ENCODE measurements at regions not wholly inside any gene's neighbourhood (a gene's known extent, or its start where the extent isn't known, plus 50 kb on each side); places are given as distances from the start of the nearest gene placed in this dataset.

- no peak for DNase-seq (ENCODE audit: low spot score in 2 of 2)
- in situ Hi-C loops (cut with MboI; ENCODE audit: low sequenced_read_pairs), result no loop called here
- Histone ChIP-seq H3K4me1 (peaks cover 12% of the 10 kb centered on the region), H3K9me3 (0 out of 2 replicates have a peak, but pooled peaks cover 3% of the 10 kb centered on the region), H3K27me3 (ENCODE audit: low read depth) (no peaks in the 10 kb centered on the region), H3K4me3 (no peak overlapping the region), H3K36me3 (replicated peaks) (no peaks in the 10 kb centered on the region)
Observed at GRCh38 chr2:120586507-120587278, 149.0 kb upstream of the GLI2 start.

GRCh38 chr2:120587279-120587996 is 148.2 kb upstream of the GLI2 start:
- Histone ChIP-seq H3K4me3 (no peak overlapping the region), H3K36me3 (replicated peaks) (no peaks in the 10 kb centered on the region), H3K27me3 (ENCODE audit: low read depth) (no peaks in the 10 kb centered on the region), H3K4me1 (peaks cover 12% of the 10 kb centered on the region), H3K9me3 (0 out of 2 replicates have a peak, but pooled peaks cover 3% of the 10 kb centered on the region)
- in situ Hi-C loops (cut with MboI; ENCODE audit: low sequenced_read_pairs), result no loop called here
- peak; percentile 57 to 60 for DNase-seq (ENCODE audit: low spot score in 2 of 2)

- no peak overlapping the region for H3K4me3 ChIP-seq
- no peaks in the 10 kb centered on the region for H3K36me3 ChIP-seq (replicated peaks)
- no peaks in the 10 kb centered on the region for H3K27me3 ChIP-seq (ENCODE audit: low read depth)
- 0 out of 2 replicates have a peak, but pooled peaks cover 1% of the 10 kb centered on the region for H3K9me3 ChIP-seq
- DNase-seq (ENCODE audit: low spot score in 2 of 2), result no peak
- in situ Hi-C loops (cut with MboI; ENCODE audit: low sequenced_read_pairs), result no loop called here
- peaks cover 12% of the 10 kb centered on the region for H3K4me1 ChIP-seq
Observed at GRCh38 chr2:120587997-120588336, 147.7 kb upstream of the GLI2 start.

- H3K4me3 ChIP-seq, result no peak overlapping the region
- H3K9me3 ChIP-seq, result no peaks in the 10 kb centered on the region
- in situ Hi-C loops (cut with MboI; ENCODE audit: low sequenced_read_pairs), result no loop called here
- no peaks in the 10 kb centered on the region for H3K36me3 ChIP-seq (replicated peaks)
- H3K27me3 ChIP-seq (ENCODE audit: low read depth), result no peaks in the 10 kb centered on the region
- H3K4me1 ChIP-seq, result peaks cover 12% of the 10 kb centered on the region
- DNase-seq (ENCODE audit: low spot score in 2 of 2), result no peak
Observed at GRCh38 chr2:120589771-120590608, 145.7 kb upstream of the GLI2 start.

- Histone ChIP-seq H3K27me3 (ENCODE audit: low read depth) (no peaks in the 10 kb centered on the region), H3K4me3 (no peak overlapping the region), H3K36me3 (replicated peaks) (no peaks in the 10 kb centered on the region), H3K4me1 (peaks cover 12% of the 10 kb centered on the region), H3K9me3 (no peaks in the 10 kb centered on the region)
- no peak for DNase-seq (ENCODE audit: low spot score in 2 of 2)
- in situ Hi-C loops (cut with MboI; ENCODE audit: low sequenced_read_pairs), result no loop called here
Observed at GRCh38 chr2:120590841-120591240, 144.8 kb upstream of the GLI2 start.

GRCh38 chr2:120591572-120591971 is 144.1 kb upstream of the GLI2 start:
- no peaks in the 10 kb centered on the region for H3K27me3 ChIP-seq (ENCODE audit: low read depth)
- in situ Hi-C loops (cut with MboI; ENCODE audit: low sequenced_read_pairs), result no loop called here
- no peak overlapping the region for H3K4me3 ChIP-seq
- no peak for DNase-seq (ENCODE audit: low spot score in 2 of 2)
- no peaks in the 10 kb centered on the region for H3K9me3 ChIP-seq
- no peaks in the 10 kb centered on the region for H3K36me3 ChIP-seq (replicated peaks)
- H3K4me1 ChIP-seq, result peaks cover 12% of the 10 kb centered on the region

GRCh38 chr2:120592084-120592483 is 143.6 kb upstream of the GLI2 start:
- Histone ChIP-seq H3K27me3 (ENCODE audit: low read depth) (no peaks in the 10 kb centered on the region), H3K4me3 (no peak overlapping the region), H3K9me3 (no peaks in the 10 kb centered on the region), H3K36me3 (replicated peaks) (no peaks in the 10 kb centered on the region), H3K4me1 (peaks cover 8% of the 10 kb centered on the region)
- DNase-seq (ENCODE audit: low spot score in 2 of 2), result no peak
- in situ Hi-C loops (cut with MboI; ENCODE audit: low sequenced_read_pairs), result no loop called here

GRCh38 chr2:120593921-120594686 is 141.6 kb upstream of the GLI2 start:
- no peaks in the 10 kb centered on the region for H3K36me3 ChIP-seq (replicated peaks)
- H3K4me1 ChIP-seq, result no peaks in the 10 kb centered on the region
- no peak overlapping the region for H3K4me3 ChIP-seq
- in situ Hi-C loops (cut with MboI; ENCODE audit: low sequenced_read_pairs), result no loop called here
- no peak for DNase-seq (ENCODE audit: low spot score in 2 of 2)
- H3K27me3 ChIP-seq (ENCODE audit: low read depth), result no peaks in the 10 kb centered on the region
- no peaks in the 10 kb centered on the region for H3K9me3 ChIP-seq

GRCh38 chr2:120594856-120595685 is 140.6 kb upstream of the GLI2 start:
- H3K9me3 ChIP-seq, result no peaks in the 10 kb centered on the region
- in situ Hi-C loops (cut with MboI; ENCODE audit: low sequenced_read_pairs), result no loop called here
- no peaks in the 10 kb centered on the region for H3K27me3 ChIP-seq (ENCODE audit: low read depth)
- H3K4me1 ChIP-seq, result no peaks in the 10 kb centered on the region
- peak in 1 of 2 experiments; percentile 61 for DNase-seq (ENCODE audit: low spot score in 2 of 2)
- H3K4me3 ChIP-seq, result no peak overlapping the region
- no peaks in the 10 kb centered on the region for H3K36me3 ChIP-seq (replicated peaks)

GRCh38 chr2:120595739-120596138 is 139.9 kb upstream of the GLI2 start:
- no peak overlapping the region for H3K4me3 ChIP-seq
- no peaks in the 10 kb centered on the region for H3K9me3 ChIP-seq
- H3K4me1 ChIP-seq, result no peaks in the 10 kb centered on the region
- DNase-seq (ENCODE audit: low spot score in 2 of 2), result no peak
- H3K27me3 ChIP-seq (ENCODE audit: low read depth), result no peaks in the 10 kb centered on the region
- H3K36me3 ChIP-seq (replicated peaks), result no peaks in the 10 kb centered on the region
- in situ Hi-C loops (cut with MboI; ENCODE audit: low sequenced_read_pairs), result no loop called here

GRCh38 chr2:120596191-120596811 is 139.4 kb upstream of the GLI2 start:
- Histone ChIP-seq H3K4me3 (no peak overlapping the region), H3K9me3 (no peaks in the 10 kb centered on the region), H3K36me3 (replicated peaks) (no peaks in the 10 kb centered on the region), H3K4me1 (no peaks in the 10 kb centered on the region), H3K27me3 (ENCODE audit: low read depth) (no peaks in the 10 kb centered on the region)
- in situ Hi-C loops (cut with MboI; ENCODE audit: low sequenced_read_pairs), result no loop called here
- no peak for DNase-seq (ENCODE audit: low spot score in 2 of 2)

- Histone ChIP-seq H3K36me3 (replicated peaks) (no peaks in the 10 kb centered on the region), H3K9me3 (no peaks in the 10 kb centered on the region), H3K27me3 (ENCODE audit: low read depth) (no peaks in the 10 kb centered on the region), H3K4me1 (no peaks in the 10 kb centered on the region), H3K4me3 (no peak overlapping the region)
- DNase-seq (ENCODE audit: low spot score in 2 of 2), result no peak
- in situ Hi-C loops (cut with MboI; ENCODE audit: low sequenced_read_pairs), result no loop called here
Observed at GRCh38 chr2:120596990-120597594, 138.6 kb upstream of the GLI2 start.
